ENCODE measurements at regions not wholly inside any gene's neighbourhood (a gene's known extent, or its start where the extent isn't known, plus 50 kb on each side); places are given as distances from the start of the nearest gene placed in this dataset.

- no peak for DNase-seq
Observed at GRCh38 chr2:118658596-118659198, 188.8 kb downstream of the EN1 start.

DNA sequence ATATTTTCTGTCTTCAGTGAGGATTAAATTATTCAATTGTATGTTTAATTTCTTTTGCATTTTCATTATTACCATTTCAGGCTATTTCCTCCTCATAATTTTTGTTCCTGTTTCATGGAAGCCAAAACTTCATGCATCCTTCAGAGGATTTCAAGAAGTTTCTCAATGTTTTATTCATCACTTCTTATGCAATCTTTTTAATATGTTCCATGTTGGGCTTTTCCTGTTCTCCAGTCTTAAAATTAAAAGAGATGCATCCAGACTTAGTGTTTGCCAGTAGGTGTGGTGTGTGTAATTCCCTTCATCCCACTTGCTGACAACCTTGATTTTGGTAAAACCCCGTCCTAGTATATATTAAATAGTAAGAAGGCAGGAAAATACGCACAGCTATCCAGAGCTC lies 190.0 kb downstream of the EN1 start:
- no peak for DNase-seq

GRCh38 chr2:118654945-118655344 lies 192.5 kb downstream of the EN1 start:
- no peak for DNase-seq

- no peak for DNase-seq
Observed at GRCh38 chr2:118650327-118650726, 197.1 kb downstream of the EN1 start.

DNA sequence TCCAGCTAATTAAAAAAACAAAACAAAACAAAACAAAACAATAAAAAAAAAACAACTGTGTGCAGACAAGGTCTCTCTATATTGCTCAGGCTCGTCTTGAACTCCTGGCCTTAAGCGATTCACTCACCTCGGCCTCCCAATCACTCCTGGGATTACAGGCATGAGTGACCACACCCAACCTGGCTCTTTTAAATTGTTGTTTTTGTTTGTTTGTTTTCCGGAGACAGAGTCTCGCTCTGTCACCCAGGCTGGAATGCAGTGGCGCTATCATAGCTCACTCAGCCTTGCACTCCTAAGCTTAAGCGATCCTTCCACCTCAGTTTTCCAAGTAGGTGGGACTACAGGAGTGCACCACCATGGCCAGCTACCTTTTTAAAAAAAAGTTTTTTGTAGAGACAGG lies 201.6 kb downstream of the EN1 start:
- DNase-seq: no peak

DNA sequence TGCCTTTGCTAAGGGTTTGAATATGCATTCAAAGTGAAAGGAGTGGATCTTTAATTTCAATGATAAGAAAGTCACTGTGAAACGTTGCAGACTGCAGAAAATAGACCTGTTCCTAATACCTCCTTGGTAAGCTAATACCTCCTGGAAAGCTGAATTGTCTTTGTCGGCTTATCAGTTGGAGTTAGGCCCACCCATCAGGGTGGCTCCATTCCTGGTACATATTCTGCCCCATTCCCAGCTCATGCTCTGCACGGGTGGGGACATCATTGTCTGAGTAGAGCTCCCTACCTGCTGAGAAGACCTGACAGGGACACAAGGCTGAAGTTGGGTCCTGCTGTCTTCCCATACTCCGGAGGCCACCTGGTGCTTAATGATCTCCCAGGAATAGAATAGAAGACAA lies 203.3 kb downstream of the EN1 start:
- DNase-seq: no peak

- no peak for DNase-seq
Observed at GRCh38 chr2:118643294-118643693, 204.2 kb downstream of the EN1 start.

- DNase-seq: no peak
Observed at GRCh38 chr2:118642501-118642900, 204.9 kb downstream of the EN1 start.

GRCh38 chr2:118641711-118642110 lies 205.7 kb downstream of the EN1 start:
- no peak for DNase-seq

DNA sequence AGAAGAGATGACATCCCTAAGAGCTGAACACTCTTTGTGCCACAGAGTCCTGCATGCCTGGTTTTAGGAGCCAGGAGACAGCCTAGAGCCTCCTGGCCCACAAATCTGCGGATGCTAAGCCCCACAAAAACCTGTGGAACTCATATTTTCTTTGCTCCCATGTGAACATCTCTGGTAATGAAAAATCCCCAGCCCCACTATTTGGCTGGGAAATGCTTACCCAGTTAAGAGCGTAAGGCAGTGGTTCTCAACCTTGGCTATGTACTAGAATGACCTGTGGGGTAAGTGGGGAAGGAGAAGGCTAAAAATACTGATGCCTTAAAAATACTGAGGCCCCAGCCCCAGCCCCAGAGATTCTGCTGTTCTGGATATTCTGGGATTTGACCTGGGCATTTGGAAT lies 208.1 kb downstream of the EN1 start:
- no peak for DNase-seq

DNA sequence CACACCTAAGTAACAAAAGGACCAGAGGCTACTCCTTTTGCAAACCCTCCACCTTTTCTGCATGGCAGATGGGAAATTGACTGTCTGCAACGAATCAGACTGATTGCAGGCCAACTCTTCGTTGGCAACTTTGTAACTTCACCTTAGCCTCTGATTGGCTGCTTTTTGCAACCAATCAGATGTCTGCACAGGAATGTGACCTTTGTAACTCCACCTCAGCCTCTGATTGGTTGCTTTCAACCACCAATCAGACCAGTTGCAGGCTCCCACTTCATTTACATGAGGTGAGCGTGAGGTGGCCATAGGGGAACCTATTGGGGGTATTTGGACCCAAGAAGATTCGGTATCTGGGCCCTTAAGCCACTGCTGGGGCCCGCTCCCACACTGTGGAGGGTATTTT lies 209.0 kb downstream of the EN1 start:
- DNase-seq: no peak

- no peak for DNase-seq
Observed at GRCh38 chr2:118635891-118636290, 211.6 kb downstream of the EN1 start.

DNA sequence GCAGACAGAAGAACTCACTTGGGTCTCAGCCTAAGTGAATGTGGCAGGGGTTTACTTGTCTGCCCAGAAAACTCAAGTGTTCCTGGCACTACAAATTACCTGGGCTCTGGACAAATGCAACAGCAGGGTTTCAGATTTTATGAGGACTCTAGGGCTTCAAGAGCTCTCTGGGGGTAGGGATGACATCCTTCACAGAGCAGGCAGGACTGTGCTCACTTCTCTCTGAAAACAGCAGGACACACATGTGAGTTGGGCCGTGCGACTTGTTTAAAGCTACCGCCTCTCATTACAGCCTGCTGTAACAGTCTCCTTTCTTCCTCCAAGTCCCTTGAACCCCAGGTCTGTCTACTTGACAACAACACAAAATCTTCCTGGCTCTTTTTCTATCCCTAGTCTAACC lies 212.6 kb downstream of the EN1 start:
- DNase-seq: no peak

DNA sequence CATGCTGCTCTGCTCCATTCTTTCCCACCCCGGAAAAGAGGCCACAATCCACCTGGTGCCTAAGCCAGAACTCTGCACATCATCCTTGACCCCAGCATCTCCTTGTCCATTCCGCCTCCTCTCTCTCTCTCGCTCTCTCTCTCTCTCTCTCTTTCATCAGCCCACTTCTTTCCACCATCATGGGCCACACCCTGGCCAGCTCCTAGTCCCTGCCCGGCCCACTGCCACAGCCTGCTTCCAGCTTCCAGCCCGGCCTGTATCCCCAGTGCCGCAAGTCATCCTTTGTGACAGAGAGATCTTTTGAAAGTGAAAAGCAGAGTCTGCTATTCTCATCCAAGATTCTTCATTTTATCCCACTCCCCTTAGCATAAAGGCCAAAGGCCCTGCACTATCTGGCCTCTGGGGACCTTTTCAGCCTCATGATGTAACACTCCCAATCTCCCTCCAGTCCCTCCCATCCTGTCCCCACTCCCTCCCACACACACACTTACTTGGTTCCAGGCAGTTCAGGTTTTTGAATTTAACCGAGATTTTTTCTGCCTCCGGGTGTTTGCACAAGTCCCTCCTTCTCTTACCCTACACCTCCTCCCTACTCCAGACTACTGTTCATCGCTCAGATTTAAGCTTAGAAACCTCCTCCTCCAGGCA lies 214.0 kb downstream of the EN1 start:
- DNase-seq: no peak

GRCh38 chr2:118632921-118633320 lies 214.5 kb downstream of the EN1 start:
- no peak for DNase-seq

DNA sequence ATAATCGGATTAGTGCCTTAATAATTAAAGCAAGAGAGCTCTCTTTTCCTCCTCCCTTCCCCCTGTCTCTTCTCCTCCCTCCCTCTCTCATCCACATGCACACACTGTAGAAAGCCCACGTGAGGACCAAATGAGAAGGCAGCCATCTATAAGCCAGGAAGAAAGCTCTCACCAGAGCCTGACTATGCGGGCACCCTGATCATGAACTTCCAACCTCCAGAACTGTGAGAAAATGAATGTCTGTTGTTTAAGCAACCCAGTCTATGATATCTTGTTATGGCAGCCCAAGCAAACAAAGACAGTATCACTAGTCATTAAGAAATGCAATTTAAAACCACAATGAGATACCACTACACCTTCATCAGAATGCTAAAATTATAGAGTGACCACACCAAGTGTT lies 220.3 kb downstream of the EN1 start:
- no peak for DNase-seq

- no peak for DNase-seq
Observed at GRCh38 chr2:118622913-118623312, 224.5 kb downstream of the EN1 start.

GRCh38 chr2:118622108-118622507 lies 225.3 kb downstream of the EN1 start:
- no peak for DNase-seq

GRCh38 chr2:118618279-118618678 lies 229.2 kb downstream of the EN1 start:
- DNase-seq: no peak

- no peak for DNase-seq
Observed at GRCh38 chr2:118616432-118616831, 231.0 kb downstream of the EN1 start.

DNA sequence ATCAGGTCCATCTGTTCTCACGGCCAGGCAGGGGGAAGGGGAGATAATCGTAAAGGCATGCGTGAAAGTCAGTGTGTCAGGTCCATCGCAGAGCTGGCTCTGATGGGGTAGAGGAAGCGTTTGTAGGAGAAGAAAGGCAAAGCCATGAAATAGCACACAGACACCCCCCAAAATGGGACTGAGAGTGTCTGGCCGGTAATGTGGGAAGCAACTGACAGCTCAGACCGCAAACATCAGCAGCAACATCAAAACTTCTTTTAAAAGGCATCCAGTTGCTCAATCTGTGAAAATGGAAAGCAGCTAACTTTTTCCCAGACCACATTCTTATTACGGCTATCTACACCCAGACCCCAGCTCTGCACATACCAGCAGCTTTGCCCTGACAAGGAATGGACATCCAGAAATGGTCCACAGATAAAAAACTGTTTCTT lies 232.6 kb downstream of the EN1 start:
- DNase-seq: no peak

DNA sequence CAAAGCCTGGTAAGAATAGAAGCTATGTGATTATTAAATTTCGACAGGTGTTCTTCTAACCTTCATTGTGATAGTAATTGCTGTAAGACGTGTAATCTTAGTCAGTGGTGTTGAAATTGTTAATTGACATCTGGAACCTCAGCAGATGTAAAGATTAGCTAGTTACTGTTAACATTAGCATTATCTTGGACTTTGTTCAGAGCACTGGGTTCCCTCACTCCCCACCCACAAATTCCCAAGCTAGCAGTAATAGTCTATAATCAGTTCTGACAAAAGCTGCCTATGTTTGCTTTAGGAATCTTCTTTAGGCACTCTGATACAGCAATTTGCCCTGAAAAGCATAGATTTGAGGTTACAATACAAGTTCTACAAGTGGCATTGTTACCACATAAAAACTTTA lies 233.7 kb downstream of the EN1 start:
- DNase-seq: no peak

DNA sequence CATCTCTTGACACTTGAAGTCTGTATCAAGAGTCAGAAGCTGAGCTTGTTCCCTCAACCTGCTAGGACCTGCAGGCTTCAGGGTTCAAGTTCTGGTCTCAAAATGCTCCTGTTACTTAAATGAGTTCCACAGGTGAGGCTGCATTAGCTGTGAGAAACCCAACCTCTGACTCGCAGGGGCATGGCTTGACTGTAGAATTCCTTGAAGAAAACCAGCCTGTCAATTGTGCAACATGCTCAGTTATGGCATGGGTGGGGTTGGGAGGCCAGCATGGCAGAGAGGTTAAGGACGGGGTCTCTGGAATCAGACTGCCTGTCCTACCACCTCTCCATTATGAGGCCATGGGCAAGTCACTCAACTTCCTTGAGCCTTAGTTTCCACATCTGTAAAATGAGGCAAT lies 235.8 kb downstream of the EN1 start:
- no peak for DNase-seq

DNA sequence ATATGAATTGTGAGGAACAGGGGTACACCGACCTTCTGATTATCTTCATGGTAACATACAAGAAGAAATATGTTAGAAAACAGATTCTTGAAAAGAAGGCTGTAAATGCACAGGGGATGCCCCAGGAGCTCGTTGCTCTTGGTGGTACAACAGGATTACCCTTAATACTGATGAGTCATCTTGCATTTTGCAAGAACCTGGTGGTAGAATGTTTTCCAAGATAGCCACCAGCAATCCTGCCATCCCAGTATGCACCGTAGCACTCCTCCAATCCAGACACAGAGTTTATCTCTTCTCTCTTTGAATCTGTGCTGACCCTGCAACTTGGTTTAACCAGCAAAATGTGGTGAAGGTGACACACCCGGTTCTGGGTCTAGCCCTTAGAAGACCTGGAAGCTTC lies 238.3 kb downstream of the EN1 start:
- DNase-seq: no peak

GRCh38 chr2:118607641-118608040 lies 239.8 kb downstream of the EN1 start:
- no peak for DNase-seq

All from NCI-H1048 (cell line).